B cell (primary cell): ENCODE measurements at regions not wholly inside any gene's neighbourhood (a gene's known extent, or its start where the extent isn't known, plus 50 kb on each side); places are given as distances from the start of the nearest gene placed in this dataset.
"Not testable (repeated sequence)": the region's sequence is repeated elsewhere in the genome, so short reads cannot be mapped to it uniquely, and the experiment has no call there.

Source experiments
- ATAC-seq: fragments of 200-7000 bp; cut with Tn5 transposase; one replicate; pipeline ENCODE4 v1.10.0; 2021; ENCODE audit warnings: low read depth, mild to moderate bottlenecking, moderate number of reproducible peaks, moderate library complexity
- CTCF ChIA-PET: fragments of 350-600 bp; sonication (Branson Sonifier 250); formaldehyde crosslinking; loops from one replicate; lab custom pipeline; 2021; ENCODE audit warnings: antibody characterized with exemption, inconsistent platforms; lab: Charles Lee
- POLR2A ChIA-PET: fragments of 350-600 bp; sonication (Branson Sonifier 250); formaldehyde crosslinking; loops from one replicate; lab custom pipeline; 2021; ENCODE audit warnings: antibody characterized with exemption; lab: Charles Lee
- DNase-seq: peaks from one replicate; pipeline ENCODE4 v3.0.0; 2013
- H2AFZ ChIP-seq: 2 replicates; pipeline ENCODE4 v1.6.1; 2012; ENCODE audit warnings: mild to moderate bottlenecking, low read depth, low read length; ENCODE audit not compliant: insufficient read depth, poor library complexity, severe bottlenecking
- H3K27ac ChIP-seq, 2 donors: 1 replicate in 1 of 2; 2 replicates in 1 of 2; pipeline ENCODE4 v1.5.1; 2012 to 2013; ENCODE audit warnings: low read length in 2 of 2, mild to moderate bottlenecking in 2 of 2, moderate library complexity in 1 of 2
- H3K27me3 ChIP-seq, 4 experiments: fragments of 200-600 bp in 1 of 4; sonication (generic) in 1 of 4; replicated peaks in 1 of 4; 1 replicate in 2 of 4; 2 replicates in 2 of 4; pipeline versions ENCODE4 v1.6.1 to v1.7.0; 2013 to 2016; ENCODE audit warnings: low read length in 3 of 4, mild to moderate bottlenecking in 2 of 4, mixed read lengths in 1 of 4, moderate library complexity in 1 of 4; ENCODE audit not compliant: insufficient read depth in 4 of 4, control insufficient read depth in 3 of 4; ENCODE audit errors: control extremely low read depth in 1 of 4
- H3K36me3 ChIP-seq, 2 experiments: replicated peaks in 1 of 2; 1 replicate in 1 of 2; 2 replicates in 1 of 2; pipeline versions ENCODE4 v1.6.1 to v1.7.1; 2013; ENCODE audit warnings: low read length in 1 of 2; ENCODE audit not compliant: insufficient read depth in 2 of 2, control insufficient read depth in 1 of 2; ENCODE audit errors: control extremely low read depth in 1 of 2, extremely low read depth in 1 of 2
- H3K4me1 ChIP-seq, 2 donors: fragments of 200-600 bp in 1 of 2; sonication (generic) in 1 of 2; 1 replicate in 1 of 2; 2 replicates in 1 of 2; pipeline versions ENCODE4 v1.5.1 to v1.6.1; 2013 to 2017; ENCODE audit warnings: low read length in 2 of 2; ENCODE audit not compliant: control insufficient read depth in 2 of 2, insufficient read depth in 2 of 2
- H3K4me2 ChIP-seq: replicated peaks from 2 replicates; pipeline ENCODE3; 2012; ENCODE audit warnings: mild to moderate bottlenecking, low read depth, low read length; ENCODE audit not compliant: poor library complexity, severe bottlenecking
- H3K4me3 ChIP-seq, 5 experiments: fragments of 200-600 bp in 1 of 5; sonication (generic) in 1 of 5; 1 replicate in 3 of 5; 2 replicates in 2 of 5; pipeline versions ENCODE4 v1.5.1 to v1.7.0; 2011 to 2016; ENCODE audit warnings: low read length in 4 of 5, mild to moderate bottlenecking in 4 of 5, low read depth in 2 of 5, control low read depth in 1 of 5, moderate library complexity in 1 of 5; ENCODE audit not compliant: insufficient read depth in 1 of 5; ENCODE audit errors: control extremely low read depth in 1 of 5, extremely low read depth in 1 of 5
- H3K79me2 ChIP-seq: fragments of 200-600 bp; sonication (generic); one replicate; pipeline ENCODE4 v1.6.0; 2016; ENCODE audit warnings: low read length; ENCODE audit not compliant: control insufficient read depth, insufficient read depth
- H3K9ac ChIP-seq: fragments of 200-600 bp; sonication (generic); 2 replicates; pipeline ENCODE4 v1.6.1; 2017; ENCODE audit warnings: mild to moderate bottlenecking, low read length, moderate library complexity
- H3K9me3 ChIP-seq, 3 donors: one replicate each; pipeline versions ENCODE4 v1.6.1 to v1.7.1; 2013; ENCODE audit warnings: low read length in 2 of 3; ENCODE audit not compliant: control insufficient read depth in 2 of 3, insufficient read depth in 1 of 3; ENCODE audit errors: control extremely low read depth in 1 of 3
- H4K20me1 ChIP-seq: 2 replicates; pipeline ENCODE4 v1.6.0; 2012; ENCODE audit warnings: mild to moderate bottlenecking, low read length; ENCODE audit not compliant: insufficient read depth, control insufficient read depth, poor library complexity, severe bottlenecking
- H3K27ac Mint-ChIP-seq: one replicate; pipeline ENCODE4 v1.8.0; 2021; ENCODE audit warnings: mixed read lengths
- H3K27me3 Mint-ChIP-seq: one replicate; pipeline ENCODE4 v1.8.0; 2021; ENCODE audit warnings: mixed read lengths
- H3K4me1 Mint-ChIP-seq: one replicate; pipeline ENCODE4 v1.8.0; 2021; ENCODE audit warnings: mixed read lengths
- H3K4me3 Mint-ChIP-seq: one replicate; pipeline ENCODE4 v1.8.0; 2021; ENCODE audit warnings: mixed read lengths
- H3K9me3 Mint-ChIP-seq: one replicate; pipeline ENCODE4 v1.8.0; 2022; ENCODE audit warnings: mixed read lengths; ENCODE audit not compliant: insufficient read depth
- EZH2 ChIP-seq: IDR thresholded peaks from 2 replicates; pipeline ENCODE4 v1.6.1; 2012; ENCODE audit warnings: borderline replicate concordance, low read depth, mild to moderate bottlenecking, moderate library complexity, low read length; ENCODE audit not compliant: insufficient read depth, poor library complexity, severe bottlenecking
- WGBS: methylation state at CpG from one replicate; pipeline ENCODE4 v1.1.5; 2013; ENCODE audit warnings: missing lambda C conversion rate; ENCODE audit not compliant: insufficient coverage; 5-methylcytosine and 5-hydroxymethylcytosine counted together
- intact Hi-C: fragments of 100-400 bp; cut with micrococcal nuclease; formaldehyde crosslinking; loops from one replicate; pipeline ENCODE4 v1.10.0; 2022
- TF ChIP-seq, protein P1 (sequence below): fragments of 200-600 bp; IDR thresholded peaks from one replicate; pipeline ENCODE4 v1.8.0; 2022; ENCODE audit warnings: antibody characterized with exemption, mild to moderate bottlenecking

DNA sequence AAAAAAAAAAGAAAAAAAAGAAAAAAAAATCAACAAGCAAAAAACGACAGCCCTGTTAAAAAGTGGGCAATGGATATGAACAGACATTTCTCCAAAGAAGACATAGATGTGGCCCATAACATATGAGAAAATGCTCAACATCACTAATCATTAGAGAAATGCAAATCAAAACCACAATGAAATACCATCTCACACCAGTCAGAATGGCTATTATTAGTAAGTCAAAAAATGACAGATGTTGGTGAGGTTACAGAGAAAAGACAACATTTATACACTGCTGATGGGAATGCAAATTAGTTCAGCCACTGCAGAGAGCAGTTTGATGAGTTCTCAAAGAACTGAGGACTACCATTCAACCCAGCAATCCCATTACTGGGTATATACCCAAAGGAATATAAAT, 160.3 kb upstream of the IGF1 start:
- H3K9me3 Mint-ChIP-seq, H3K9me3 ChIP-seq, H3K4me1 ChIP-seq, H3K9ac ChIP-seq, H3K4me2 ChIP-seq, H3K36me3 ChIP-seq, H3K4me3 Mint-ChIP-seq, H3K27ac ChIP-seq, H3K4me3 ChIP-seq, H3K27me3 Mint-ChIP-seq, H3K79me2 ChIP-seq, H3K27ac Mint-ChIP-seq, H2AFZ ChIP-seq, H4K20me1 ChIP-seq, POLR2A ChIA-PET, CTCF ChIA-PET, intact Hi-C loops, ATAC-seq, H3K4me1 Mint-ChIP-seq, H3K27me3 ChIP-seq, DNase-seq: not testable (repeated sequence)
- no CpG with 5 or more reads among the region's 1 CpG for WGBS

DNA sequence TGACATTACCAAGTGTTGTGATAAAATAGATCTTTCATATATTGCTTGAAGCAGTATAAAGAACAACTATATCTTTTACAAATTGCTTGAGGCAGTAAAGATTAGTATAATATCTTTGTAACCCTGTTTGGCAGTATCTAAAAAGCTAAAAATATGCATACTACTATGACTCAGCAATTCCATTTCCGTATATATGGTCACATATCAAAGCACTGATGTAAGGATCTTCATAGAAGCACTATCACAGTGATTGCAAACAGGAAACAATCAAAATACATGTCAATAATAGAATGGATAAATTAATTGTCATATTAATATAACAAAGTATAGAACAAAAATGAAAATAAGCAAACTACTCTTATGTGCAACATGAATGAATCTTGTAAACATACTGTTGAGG, 158.4 kb upstream of the IGF1 start:
- POLR2A ChIA-PET: no interaction called here
- Histone ChIP-seq H3K79me2 (no peaks in the 10 kb centered on the region), H2AFZ (no peak overlapping the region), H3K4me3 (no peak overlapping the region), H3K27me3 (no peaks in the 10 kb centered on the region), H4K20me1 (no peaks in the 10 kb centered on the region), H3K36me3 (no peaks in the 10 kb centered on the region), H3K9me3 (peaks cover 0 to 3% (median 0%) of the 10 kb centered on the region in 3 donors), H3K9ac (no peak overlapping the region), H3K4me1 (no peaks in the 10 kb centered on the region), H3K4me2 (no peak overlapping the region), H3K27ac (no peak overlapping the region)
- no peaks in the 10 kb centered on the region for H3K27me3 Mint-ChIP-seq
- intact Hi-C loops: no loop called here
- no peaks in the 10 kb centered on the region for H3K4me1 Mint-ChIP-seq
- no CpG with 5 or more reads among the region's 1 CpG for WGBS
- no peak for ATAC-seq
- no peak for DNase-seq
- no peak overlapping the region for H3K27ac Mint-ChIP-seq
- CTCF ChIA-PET: no interaction called here
- no peaks in the 10 kb centered on the region for H3K9me3 Mint-ChIP-seq
- no peak overlapping the region for H3K4me3 Mint-ChIP-seq
- TF ChIP-seq, protein P1, sequence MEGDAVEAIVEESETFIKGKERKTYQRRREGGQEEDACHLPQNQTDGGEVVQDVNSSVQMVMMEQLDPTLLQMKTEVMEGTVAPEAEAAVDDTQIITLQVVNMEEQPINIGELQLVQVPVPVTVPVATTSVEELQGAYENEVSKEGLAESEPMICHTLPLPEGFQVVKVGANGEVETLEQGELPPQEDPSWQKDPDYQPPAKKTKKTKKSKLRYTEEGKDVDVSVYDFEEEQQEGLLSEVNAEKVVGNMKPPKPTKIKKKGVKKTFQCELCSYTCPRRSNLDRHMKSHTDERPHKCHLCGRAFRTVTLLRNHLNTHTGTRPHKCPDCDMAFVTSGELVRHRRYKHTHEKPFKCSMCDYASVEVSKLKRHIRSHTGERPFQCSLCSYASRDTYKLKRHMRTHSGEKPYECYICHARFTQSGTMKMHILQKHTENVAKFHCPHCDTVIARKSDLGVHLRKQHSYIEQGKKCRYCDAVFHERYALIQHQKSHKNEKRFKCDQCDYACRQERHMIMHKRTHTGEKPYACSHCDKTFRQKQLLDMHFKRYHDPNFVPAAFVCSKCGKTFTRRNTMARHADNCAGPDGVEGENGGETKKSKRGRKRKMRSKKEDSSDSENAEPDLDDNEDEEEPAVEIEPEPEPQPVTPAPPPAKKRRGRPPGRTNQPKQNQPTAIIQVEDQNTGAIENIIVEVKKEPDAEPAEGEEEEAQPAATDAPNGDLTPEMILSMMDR: no peak
- no peak for TF ChIP-seq EZH2
